ENCODE measurements at regions not wholly inside any gene's neighbourhood (a gene's known extent, or its start where the extent isn't known, plus 50 kb on each side); places are given as distances from the start of the nearest gene placed in this dataset.

DNA sequence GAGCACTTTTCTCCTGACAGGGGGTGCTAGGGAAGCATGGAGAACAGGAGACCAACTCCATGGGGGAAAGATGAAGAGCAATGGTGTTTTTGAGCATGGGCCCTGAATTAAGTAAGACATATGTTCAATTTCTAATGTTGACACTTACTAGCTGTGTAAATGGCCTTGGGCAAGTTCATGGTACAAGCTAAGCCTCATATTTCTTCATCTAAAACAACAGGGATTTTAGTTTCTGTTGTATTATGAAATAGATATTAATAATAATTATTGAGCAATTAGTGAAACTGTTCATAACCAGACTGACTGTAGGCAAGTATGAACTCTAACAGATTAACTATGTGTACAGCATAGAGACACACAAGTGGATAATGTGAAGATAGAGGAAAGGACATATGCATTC is 515.0 kb upstream of the FAT1 start:
- no peak for TF ChIP-seq EP300 (IDR thresholded peaks at IDR 0.05; ENCODE audit: borderline replicate concordance)
- no peak for TF ChIP-seq CEBPB (IDR thresholded peaks at IDR 0.05)
- TF ChIP-seq, protein P1, sequence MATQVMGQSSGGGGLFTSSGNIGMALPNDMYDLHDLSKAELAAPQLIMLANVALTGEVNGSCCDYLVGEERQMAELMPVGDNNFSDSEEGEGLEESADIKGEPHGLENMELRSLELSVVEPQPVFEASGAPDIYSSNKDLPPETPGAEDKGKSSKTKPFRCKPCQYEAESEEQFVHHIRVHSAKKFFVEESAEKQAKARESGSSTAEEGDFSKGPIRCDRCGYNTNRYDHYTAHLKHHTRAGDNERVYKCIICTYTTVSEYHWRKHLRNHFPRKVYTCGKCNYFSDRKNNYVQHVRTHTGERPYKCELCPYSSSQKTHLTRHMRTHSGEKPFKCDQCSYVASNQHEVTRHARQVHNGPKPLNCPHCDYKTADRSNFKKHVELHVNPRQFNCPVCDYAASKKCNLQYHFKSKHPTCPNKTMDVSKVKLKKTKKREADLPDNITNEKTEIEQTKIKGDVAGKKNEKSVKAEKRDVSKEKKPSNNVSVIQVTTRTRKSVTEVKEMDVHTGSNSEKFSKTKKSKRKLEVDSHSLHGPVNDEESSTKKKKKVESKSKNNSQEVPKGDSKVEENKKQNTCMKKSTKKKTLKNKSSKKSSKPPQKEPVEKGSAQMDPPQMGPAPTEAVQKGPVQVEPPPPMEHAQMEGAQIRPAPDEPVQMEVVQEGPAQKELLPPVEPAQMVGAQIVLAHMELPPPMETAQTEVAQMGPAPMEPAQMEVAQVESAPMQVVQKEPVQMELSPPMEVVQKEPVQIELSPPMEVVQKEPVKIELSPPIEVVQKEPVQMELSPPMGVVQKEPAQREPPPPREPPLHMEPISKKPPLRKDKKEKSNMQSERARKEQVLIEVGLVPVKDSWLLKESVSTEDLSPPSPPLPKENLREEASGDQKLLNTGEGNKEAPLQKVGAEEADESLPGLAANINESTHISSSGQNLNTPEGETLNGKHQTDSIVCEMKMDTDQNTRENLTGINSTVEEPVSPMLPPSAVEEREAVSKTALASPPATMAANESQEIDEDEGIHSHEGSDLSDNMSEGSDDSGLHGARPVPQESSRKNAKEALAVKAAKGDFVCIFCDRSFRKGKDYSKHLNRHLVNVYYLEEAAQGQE (IDR thresholded peaks at IDR 0.05; ENCODE audit: low read depth) = no peak
- TF ChIP-seq RAD21 (IDR thresholded peaks at IDR 0.05; ENCODE audit: low read depth) = no peak
- TF ChIP-seq TAF1 (IDR thresholded peaks at IDR 0.05; ENCODE audit: low read depth) = no peak
- TF ChIP-seq ZBTB7A (IDR thresholded peaks at IDR 0.05; ENCODE audit: low read depth) = no peak
- TF ChIP-seq YY1 (IDR thresholded peaks at IDR 0.05; ENCODE audit: low read depth) = no peak
- TF ChIP-seq, protein P2, sequence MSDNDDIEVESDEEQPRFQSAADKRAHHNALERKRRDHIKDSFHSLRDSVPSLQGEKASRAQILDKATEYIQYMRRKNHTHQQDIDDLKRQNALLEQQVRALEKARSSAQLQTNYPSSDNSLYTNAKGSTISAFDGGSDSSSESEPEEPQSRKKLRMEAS (IDR thresholded peaks at IDR 0.05) = no peak
- TF ChIP-seq FOXM1 (IDR thresholded peaks at IDR 0.05; ENCODE audit: borderline replicate concordance, low read depth) = no peak
- TF ChIP-seq TCF12 (IDR thresholded peaks at IDR 0.05; ENCODE audit: low read depth) = no peak
- no peak for TF ChIP-seq CREB1 (IDR thresholded peaks at IDR 0.05; ENCODE audit: low read depth)
- TF ChIP-seq EGR1 (IDR thresholded peaks at IDR 0.05) = no peak
- TF ChIP-seq NFIC (IDR thresholded peaks at IDR 0.05) = no peak
- no peak for TF ChIP-seq TEAD4 (IDR thresholded peaks at IDR 0.05)

Measured in Ishikawa (cell line).